ENCODE measurements at regions not wholly inside any gene's neighbourhood (a gene's known extent, or its start where the extent isn't known, plus 50 kb on each side); places are given as distances from the start of the nearest gene placed in this dataset.
"Not testable (repeated sequence)": the region's sequence is repeated elsewhere in the genome, so short reads cannot be mapped to it uniquely, and the experiment has no call there.

- TF ChIP-seq CTCF (IDR thresholded peaks at IDR 0.05; ENCODE audit: low read depth, low read length) = no peak
- DNase-seq (ENCODE audit: extremely low read depth, low read depth) = no peak
Observed at GRCh38 chr2:150208689-150209088, 278.8 kb downstream of the RND3 start.

- TF ChIP-seq CTCF (IDR thresholded peaks at IDR 0.05; ENCODE audit: low read depth, low read length) = no peak
- DNase-seq (ENCODE audit: extremely low read depth, low read depth) = no peak
Observed at GRCh38 chr2:150207979-150208378, 279.5 kb downstream of the RND3 start.

GRCh38 chr2:150204451-150204850, 283.0 kb downstream of the RND3 start:
- TF ChIP-seq CTCF (IDR thresholded peaks at IDR 0.05; ENCODE audit: low read depth, low read length) = no peak
- peak; percentile 52 for DNase-seq (ENCODE audit: extremely low read depth, low read depth)

GRCh38 chr2:150194816-150195215, 292.7 kb downstream of the RND3 start:
- DNase-seq (ENCODE audit: extremely low read depth, low read depth) = not testable (repeated sequence)

GRCh38 chr2:150192701-150193100, 294.8 kb downstream of the RND3 start:
- TF ChIP-seq CTCF (IDR thresholded peaks at IDR 0.05; ENCODE audit: low read depth, low read length) = no peak
- no peak for DNase-seq (ENCODE audit: extremely low read depth, low read depth)

- DNase-seq (ENCODE audit: extremely low read depth, low read depth) = no peak
- TF ChIP-seq CTCF (IDR thresholded peaks at IDR 0.05; ENCODE audit: low read depth, low read length) = no peak
Observed at GRCh38 chr2:150191349-150191748, 296.1 kb downstream of the RND3 start.

GRCh38 chr2:150190546-150190945, 296.9 kb downstream of the RND3 start:
- DNase-seq (ENCODE audit: extremely low read depth, low read depth) = no peak
- TF ChIP-seq CTCF (IDR thresholded peaks at IDR 0.05; ENCODE audit: low read depth, low read length) = no peak

GRCh38 chr2:150188800-150189199, 298.7 kb downstream of the RND3 start:
- no peak for TF ChIP-seq CTCF (IDR thresholded peaks at IDR 0.05; ENCODE audit: low read depth, low read length)
- DNase-seq (ENCODE audit: extremely low read depth, low read depth) = no peak
